ENCODE measurements at regions not wholly inside any gene's neighbourhood (a gene's known extent, or its start where the extent isn't known, plus 50 kb on each side); places are given as distances from the start of the nearest gene placed in this dataset.

DNA sequence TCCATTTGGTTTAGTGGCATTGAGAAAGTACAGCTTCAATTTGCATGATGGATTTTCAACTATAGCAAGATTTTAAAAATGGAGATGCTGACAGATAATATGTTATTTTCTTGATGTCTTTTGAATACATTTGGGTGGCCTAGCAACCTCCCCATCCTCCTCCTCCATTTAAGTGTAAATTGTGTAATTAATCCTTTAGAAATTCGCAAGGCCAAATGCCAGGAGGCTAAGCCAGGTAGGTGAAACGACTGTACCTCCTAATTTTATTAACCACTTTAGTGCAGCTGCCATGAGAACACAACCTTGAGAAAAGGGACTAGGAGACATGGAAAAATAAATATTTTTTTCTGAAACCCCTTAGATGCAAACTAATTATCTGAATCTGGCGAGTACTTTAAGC, 248.8 kb downstream of the MRPS30 start:
- no peak for TF ChIP-seq CTCF (IDR thresholded peaks at IDR 0.05)
- no peak for TF ChIP-seq POLR2A (IDR thresholded peaks at IDR 0.05)
